HK-2 (cell line): ENCODE measurements at regions not wholly inside any gene's neighbourhood (a gene's known extent, or its start where the extent isn't known, plus 50 kb on each side); places are given as distances from the start of the nearest gene placed in this dataset.
"Not testable (repeated sequence)": the region's sequence is repeated elsewhere in the genome, so short reads cannot be mapped to it uniquely, and the experiment has no call there.

Experiments used
- DNase-seq: peaks from one replicate; pipeline ENCODE4 v3.0.0-alpha.2; 2018; ENCODE audit not compliant: unreplicated experiment

DNA sequence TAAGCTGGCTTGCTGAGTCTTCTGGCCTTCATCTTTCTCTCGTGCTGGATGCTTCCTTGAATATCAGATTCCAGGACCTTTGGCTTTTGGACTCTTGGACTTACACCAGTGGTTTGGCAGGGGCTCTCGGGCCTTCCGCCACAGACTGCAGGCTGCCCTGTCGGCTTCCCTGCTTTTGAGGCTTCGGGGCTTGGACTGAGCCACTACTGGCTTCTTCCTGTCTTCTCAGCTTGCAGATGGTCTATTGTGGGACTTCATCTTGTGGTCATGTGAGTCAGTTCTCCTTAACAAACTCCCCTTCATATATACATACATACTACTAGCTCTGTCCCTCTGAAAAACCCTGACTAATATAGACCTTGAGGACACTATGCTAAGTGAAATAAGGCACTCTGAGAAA is 78.3 kb upstream of the SSBP2 start:
- no peak for DNase-seq

DNA sequence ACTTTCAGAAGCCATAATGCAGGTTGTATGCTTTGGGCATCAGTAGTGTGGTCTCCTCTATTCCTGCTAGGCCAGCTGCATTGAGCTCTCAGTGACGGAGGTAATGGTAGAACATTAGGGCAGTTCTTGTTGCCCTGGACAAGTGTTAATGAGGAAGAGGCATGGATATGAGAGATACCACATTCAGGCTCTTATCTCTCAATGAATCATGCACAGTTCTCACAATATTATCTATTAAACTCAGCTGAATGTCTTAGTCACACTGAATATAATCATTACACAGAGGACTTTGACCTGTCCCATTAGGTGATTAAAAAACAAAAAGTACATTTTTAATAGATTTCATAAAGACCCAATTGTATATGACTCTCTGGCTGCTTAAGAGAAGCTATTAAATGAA is 76.6 kb upstream of the SSBP2 start:
- DNase-seq = no peak

DNA sequence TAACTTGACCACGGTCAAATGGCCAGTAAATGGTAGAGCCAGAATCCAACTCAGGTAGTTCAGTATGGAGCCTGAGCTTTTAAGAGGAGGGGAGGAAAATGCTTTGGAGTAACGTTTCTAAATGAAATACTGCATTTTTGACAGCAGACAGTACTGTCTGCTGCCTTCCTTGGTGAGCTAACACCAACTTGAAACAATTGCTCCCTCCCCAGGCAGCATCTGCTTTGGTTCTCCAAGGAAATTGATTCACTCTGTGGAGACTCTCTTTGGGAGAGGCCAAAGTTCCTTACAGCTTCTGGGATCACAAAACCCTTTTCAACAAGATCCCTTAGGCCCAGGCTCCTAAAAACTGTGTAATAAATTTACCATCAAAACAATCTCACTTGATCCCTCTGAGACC is 75.2 kb upstream of the SSBP2 start:
- DNase-seq = no peak

DNA sequence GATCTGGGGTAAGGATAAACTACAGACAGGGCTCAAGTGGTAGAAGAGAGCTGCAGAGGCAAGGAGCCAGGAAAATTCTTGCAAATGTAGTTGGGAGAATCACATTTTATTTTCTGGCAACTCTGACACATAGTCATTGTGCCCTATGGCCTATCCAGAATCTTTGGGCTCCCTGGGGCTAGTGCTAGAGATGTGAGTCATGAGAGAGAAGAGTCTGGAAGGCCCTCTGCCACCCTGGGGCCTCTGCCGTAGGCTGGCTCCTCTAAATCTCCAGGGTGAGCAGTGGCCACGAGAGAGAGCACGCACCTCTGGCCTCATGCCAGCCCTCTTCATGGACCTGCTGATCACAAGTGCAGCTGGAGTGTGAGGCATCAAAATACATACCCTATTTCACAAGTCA is 74.3 kb upstream of the SSBP2 start:
- no peak for DNase-seq

DNA sequence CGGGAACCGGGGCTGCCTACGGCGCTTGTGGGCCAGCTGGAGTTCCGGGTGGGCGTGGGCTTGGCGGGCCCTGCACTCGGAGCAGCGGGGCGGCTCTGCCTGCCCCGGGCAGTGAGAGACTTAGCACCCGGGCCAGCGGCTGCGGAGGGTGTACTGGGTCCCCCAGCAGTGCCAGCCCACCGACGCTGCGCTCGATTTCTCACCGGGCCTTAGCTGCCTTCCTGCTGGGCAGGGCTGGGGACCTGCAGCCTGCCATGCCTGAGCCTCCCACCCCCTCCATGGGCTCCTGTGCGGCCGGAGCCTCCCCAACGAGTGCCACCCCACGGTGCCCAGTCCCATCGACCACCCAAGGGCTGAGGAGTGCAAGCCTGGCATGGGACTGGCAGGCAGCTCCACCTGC is 72.8 kb upstream of the SSBP2 start:
- not testable (repeated sequence) for DNase-seq

DNA sequence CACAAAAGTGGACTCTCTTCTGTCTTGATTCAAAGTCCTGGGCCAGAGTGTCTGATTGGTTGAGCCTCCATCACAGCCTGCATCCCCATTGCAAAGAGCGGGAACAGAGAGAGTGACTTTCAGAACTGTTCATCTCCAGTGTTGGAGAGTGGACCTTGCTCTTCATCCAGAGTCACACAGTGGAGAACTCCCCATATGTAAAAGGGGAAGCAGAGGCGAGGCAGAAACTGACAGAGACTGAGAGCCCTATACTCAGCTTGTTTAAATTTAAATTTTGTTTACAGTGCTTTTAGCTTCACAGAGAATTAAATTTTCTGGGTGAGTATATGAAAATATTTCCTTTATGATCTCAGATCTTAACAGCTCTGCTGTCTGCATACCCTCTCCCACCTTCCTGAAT is 70.0 kb upstream of the SSBP2 start:
- DNase-seq = no peak

DNA sequence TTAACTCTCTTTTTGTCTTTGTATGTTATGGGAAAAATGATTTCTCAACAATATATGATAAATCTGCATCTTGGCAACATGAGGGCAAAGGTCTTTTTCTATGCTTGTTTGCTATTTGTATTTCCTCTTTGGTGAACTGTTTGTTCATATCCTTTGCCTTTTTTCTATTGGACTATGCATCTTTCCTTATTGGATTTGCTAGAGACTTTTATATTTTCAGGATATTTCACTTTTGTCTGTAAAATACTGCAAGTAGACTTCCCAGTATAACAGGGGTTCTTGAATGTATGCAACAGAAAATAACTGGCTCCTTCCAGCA is 69.4 kb upstream of the SSBP2 start:
- no peak for DNase-seq

DNA sequence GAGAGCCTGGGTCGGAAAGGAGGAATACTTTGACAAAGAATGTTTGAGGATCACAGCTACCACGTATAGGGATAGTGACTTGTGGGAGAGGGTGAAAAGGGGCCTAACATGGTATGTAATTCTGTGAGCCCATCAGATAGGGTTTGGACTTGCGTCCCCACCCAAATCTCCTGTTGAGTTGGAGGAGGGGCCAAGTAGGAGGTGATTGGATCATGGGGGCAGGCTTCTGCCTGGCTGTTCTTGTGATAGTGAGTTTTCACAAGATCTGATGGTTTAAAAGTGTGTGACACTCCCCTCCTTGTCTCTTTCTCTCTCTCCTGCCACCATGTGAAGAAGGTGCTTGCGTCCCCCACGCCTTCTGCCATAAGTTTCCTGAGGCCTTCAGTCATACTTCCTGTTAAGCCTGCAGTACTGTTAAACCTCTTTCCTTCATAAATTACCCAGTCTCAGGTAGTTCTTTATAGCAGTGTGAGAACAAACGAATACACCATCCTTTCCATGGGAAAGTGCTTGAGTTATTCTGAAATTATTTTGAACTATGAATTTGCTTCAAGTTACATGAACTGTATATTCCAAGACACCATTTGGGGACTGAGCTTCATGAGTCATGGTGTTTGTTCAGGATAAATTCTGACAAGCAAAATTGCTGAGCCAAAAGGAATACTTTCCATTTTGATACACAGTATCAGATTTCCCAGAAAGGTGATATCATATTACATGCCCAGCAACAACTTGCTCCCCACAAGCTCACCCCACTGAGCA is 68.8 kb upstream of the SSBP2 start:
- DNase-seq = no peak

DNA sequence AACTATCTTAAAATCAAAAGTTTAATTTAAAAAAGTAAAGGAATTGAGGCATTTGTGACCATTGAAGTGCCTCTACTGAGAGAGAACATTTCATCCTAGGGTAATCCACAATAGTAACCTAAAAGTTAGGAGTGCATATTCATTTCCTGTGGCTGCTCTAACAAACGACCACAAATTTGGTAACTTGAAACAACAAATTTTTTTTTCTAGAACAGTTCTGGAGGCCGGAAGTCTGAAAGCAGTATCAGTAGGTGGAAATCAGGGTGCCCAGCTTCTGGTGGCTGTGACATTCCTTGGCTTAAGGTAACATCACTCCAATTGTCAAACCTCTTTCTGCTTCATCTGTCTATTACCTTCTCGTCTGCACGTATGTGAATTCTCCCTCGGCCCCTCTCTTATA is 67.1 kb upstream of the SSBP2 start:
- DNase-seq = no peak

DNA sequence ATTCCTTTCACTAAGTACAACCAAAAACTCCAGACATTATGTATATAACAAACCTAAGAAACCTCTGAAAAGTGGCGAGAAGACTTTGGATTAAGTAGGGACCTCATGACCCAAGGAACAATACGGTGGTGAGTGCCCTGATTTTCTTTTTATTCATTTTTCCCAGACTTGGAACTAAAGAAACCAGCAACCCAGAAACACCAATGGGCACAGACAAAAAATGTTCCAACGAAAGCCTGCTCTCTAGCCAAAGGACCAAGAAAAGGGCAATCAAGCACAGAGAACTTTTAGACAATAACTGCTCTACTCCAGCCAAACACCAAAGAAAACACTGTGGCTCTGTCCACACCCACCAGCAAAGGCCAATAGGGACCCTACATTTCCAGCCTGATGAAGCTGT is 66.2 kb upstream of the SSBP2 start:
- DNase-seq = no peak

DNA sequence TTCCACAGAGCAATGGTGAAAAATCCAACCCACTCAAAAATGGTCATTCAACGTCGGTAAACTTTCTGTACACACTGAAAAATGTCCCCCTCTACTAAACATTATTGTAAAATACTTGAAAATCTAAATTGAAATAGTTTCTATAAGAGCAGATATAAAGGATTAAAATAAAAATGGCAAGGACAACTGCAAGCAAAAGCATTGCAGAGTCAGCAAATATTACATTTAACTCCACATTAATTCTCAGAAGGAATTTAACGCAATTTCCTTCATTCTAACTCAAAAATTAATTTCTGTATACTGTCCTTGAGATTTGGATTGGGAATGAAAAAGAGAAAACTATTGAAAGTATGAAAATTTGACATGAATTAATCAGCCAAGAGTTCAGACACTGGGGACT is 64.4 kb upstream of the SSBP2 start:
- no peak for DNase-seq

DNA sequence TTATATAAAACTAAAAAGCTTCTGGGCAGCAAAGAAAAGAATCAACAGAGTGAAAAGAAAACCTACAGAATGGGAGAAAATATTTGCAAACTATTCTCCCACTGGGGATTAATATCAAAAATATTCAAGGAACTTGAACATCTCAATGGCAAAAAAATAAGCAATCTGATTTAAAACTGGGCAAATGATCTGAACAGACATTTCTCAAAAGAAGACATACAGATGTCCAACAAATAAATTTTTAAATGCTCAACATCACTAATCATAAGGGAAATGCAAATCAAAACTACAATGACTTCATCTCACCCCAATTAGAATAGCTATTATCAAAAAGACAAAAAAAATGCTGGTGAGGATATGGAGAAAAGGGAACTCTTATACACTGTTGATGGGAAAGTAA is 57.2 kb upstream of the SSBP2 start:
- DNase-seq = no peak

DNA sequence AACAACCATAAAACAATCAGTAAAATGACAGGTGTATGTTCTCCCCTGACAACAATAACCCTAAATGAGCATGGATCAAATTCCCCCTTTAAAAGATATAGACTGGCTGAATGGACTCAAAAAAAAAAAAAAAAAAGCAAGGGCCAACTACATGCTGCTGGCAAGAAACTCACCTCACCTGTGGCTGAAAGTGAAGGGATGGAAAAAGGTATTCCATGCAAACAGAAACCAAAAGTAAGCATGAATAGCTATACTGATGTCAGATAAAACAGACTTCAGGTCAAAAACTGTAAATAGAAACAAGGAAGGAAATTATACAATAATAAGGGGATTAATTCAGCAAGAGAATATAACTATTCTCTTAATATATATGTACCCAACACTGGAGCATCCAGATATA is 54.2 kb upstream of the SSBP2 start:
- no peak for DNase-seq

DNA sequence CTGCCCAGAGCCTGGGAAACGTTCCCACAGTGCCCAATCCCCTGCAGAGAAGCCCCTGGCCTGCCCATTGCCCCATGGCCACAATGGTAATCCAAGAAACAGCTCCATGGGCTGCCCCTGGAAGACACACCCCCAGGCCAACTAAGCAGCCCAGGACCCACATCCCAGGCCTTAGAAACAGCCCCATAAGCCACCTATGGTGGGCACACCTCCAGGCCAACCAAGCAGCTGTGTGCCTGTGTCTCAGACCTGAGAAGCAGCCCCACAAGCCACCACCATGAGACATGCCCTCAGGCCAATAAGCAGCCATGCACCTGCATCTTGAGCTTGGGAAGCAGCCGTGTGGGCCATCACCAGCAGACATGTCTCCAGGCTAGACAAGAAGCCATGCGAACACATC is 52.9 kb upstream of the SSBP2 start:
- no peak for DNase-seq

DNA sequence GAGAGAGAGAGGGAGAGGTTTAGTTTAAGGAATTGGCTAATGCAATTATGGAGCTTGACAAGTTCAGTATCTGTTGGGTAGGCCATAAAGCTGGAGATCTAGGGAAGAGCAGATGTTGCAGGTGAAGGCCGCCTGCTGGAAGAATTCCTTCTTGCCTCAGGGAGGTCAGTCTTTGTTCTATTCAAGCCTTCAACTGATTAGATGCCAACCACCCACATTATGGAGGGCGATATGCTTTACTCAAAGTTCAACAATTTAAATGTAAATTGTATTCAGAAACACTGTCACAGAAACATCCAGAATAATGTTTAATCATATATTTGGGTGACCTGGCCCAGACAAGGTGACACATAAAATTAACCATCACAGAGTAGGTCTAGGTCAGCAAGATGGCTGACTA is 51.7 kb upstream of the SSBP2 start:
- no peak for DNase-seq

DNA sequence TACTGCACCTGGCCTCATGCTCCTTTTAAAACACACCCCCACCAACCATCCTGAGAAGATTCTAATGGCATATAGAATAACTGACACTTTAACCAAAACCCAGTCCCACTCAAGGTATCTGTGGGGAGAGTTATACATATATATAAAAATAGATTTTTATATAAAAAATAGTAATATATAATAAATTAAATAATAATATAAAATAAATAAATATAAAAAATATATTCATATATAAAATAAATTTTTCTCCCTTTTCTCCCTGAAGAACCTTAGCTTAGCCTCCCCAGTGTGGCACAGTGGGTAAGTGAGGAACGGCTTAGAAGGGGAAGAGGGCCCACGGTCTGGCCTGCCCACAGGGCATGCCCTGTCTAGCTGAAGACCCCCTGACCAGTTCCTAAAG is 51.1 kb upstream of the SSBP2 start:
- DNase-seq = no peak

DNA sequence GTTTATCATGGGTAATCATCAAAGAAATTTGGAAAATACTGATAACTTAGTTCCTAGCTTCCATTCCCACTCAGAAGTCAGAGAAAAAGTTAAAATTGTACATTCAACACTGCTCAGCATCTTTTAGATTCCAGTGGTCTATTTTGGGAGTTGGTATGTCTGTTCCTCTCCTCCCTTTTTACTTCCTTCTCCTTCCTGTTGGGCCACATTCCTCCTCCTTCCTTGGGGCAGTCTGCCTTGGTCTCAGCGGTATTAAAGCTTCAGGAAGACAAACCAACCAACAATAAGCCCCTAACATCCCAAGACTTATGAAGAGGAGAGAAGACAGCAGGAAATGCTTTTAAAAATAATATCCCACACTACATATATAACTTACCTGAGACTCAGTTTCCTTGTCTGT is 49.9 kb upstream of the SSBP2 start:
- no peak for DNase-seq
